ENCODE measurements at regions not wholly inside any gene's neighbourhood (a gene's known extent, or its start where the extent isn't known, plus 50 kb on each side); places are given as distances from the start of the nearest gene placed in this dataset.
A peak's percentile ranks its signal among the peaks of the same experiment; 100 is the strongest.

- H3K4me1 Mint-ChIP-seq = peaks cover 12% of the 10 kb centered on the region
- H3K4me3 Mint-ChIP-seq = no peak overlapping the region
- H3K36me3 Mint-ChIP-seq (ENCODE audit: low read depth) = peaks cover 4% of the 10 kb centered on the region
- peaks cover 14% of the 10 kb centered on the region for H3K9me3 Mint-ChIP-seq
- H3K27me3 Mint-ChIP-seq (ENCODE audit: low read depth) = no peaks in the 10 kb centered on the region
- TF ChIP-seq CTCF (IDR thresholded peaks at IDR 0.05; ENCODE audit: unreplicated experiment in 3 of 3) = no peak
- no peak overlapping the region for H3K27ac Mint-ChIP-seq
These were observed 816.9 kb downstream of the CDH11 start for GRCh38 chr16:64304951-64305350.

- peaks cover 4% of the 10 kb centered on the region for H3K36me3 Mint-ChIP-seq (ENCODE audit: low read depth)
- H3K4me3 Mint-ChIP-seq = no peak overlapping the region
- no peaks in the 10 kb centered on the region for H3K27me3 Mint-ChIP-seq (ENCODE audit: low read depth)
- H3K4me1 Mint-ChIP-seq = peaks cover 12% of the 10 kb centered on the region
- peaks cover 12% of the 10 kb centered on the region for H3K9me3 Mint-ChIP-seq
- TF ChIP-seq CTCF (IDR thresholded peaks at IDR 0.05; ENCODE audit: unreplicated experiment in 3 of 3) = no peak
- no peak overlapping the region for H3K27ac Mint-ChIP-seq
These were observed 817.5 kb downstream of the CDH11 start for GRCh38 chr16:64304396-64304795.

GRCh38 chr16:64297863-64298600, 823.8 kb downstream of the CDH11 start:
- H3K9me3 Mint-ChIP-seq = peaks cover 4% of the 10 kb centered on the region
- H3K27ac Mint-ChIP-seq = peak overlapping the region in 1 of 3 experiments; percentile 21
- H3K36me3 Mint-ChIP-seq (ENCODE audit: low read depth) = no peaks in the 10 kb centered on the region
- no peaks in the 10 kb centered on the region for H3K27me3 Mint-ChIP-seq (ENCODE audit: low read depth)
- TF ChIP-seq CTCF (IDR thresholded peaks at IDR 0.05; ENCODE audit: unreplicated experiment in 3 of 3) = no peak
- H3K4me3 Mint-ChIP-seq = no peak overlapping the region
- peaks cover 5% of the 10 kb centered on the region for H3K4me1 Mint-ChIP-seq

GRCh38 chr16:64295466-64295865, 826.4 kb downstream of the CDH11 start:
- no peaks in the 10 kb centered on the region for H3K36me3 Mint-ChIP-seq (ENCODE audit: low read depth)
- TF ChIP-seq CTCF (IDR thresholded peaks at IDR 0.05; ENCODE audit: unreplicated experiment in 3 of 3) = no peak
- no peak overlapping the region for H3K27ac Mint-ChIP-seq
- no peaks in the 10 kb centered on the region for H3K27me3 Mint-ChIP-seq (ENCODE audit: low read depth)
- no peak overlapping the region for H3K4me3 Mint-ChIP-seq
- H3K9me3 Mint-ChIP-seq = peaks cover 6% of the 10 kb centered on the region
- peaks cover 5% of the 10 kb centered on the region for H3K4me1 Mint-ChIP-seq

GRCh38 chr16:64292953-64293352, 828.9 kb downstream of the CDH11 start:
- no peak for TF ChIP-seq CTCF (IDR thresholded peaks at IDR 0.05; ENCODE audit: unreplicated experiment in 3 of 3)
- peaks cover 14% of the 10 kb centered on the region for H3K9me3 Mint-ChIP-seq
- H3K27me3 Mint-ChIP-seq (ENCODE audit: low read depth) = no peaks in the 10 kb centered on the region
- H3K36me3 Mint-ChIP-seq (ENCODE audit: low read depth) = no peaks in the 10 kb centered on the region
- H3K4me1 Mint-ChIP-seq = no peaks in the 10 kb centered on the region
- no peak overlapping the region for H3K4me3 Mint-ChIP-seq
- H3K27ac Mint-ChIP-seq = no peak overlapping the region

GRCh38 chr16:64292161-64292560, 829.7 kb downstream of the CDH11 start:
- Mint-ChIP-seq H3K9me3 (peaks cover 12% of the 10 kb centered on the region), H3K27me3 (ENCODE audit: low read depth) (no peaks in the 10 kb centered on the region), H3K27ac (no peak overlapping the region), H3K4me1 (no peaks in the 10 kb centered on the region), H3K36me3 (ENCODE audit: low read depth) (no peaks in the 10 kb centered on the region), H3K4me3 (no peak overlapping the region)
- TF ChIP-seq CTCF (IDR thresholded peaks at IDR 0.05; ENCODE audit: unreplicated experiment in 3 of 3) = no peak

Measured in nephron (organoid).